ENCODE measurements at regions not wholly inside any gene's neighbourhood (a gene's known extent, or its start where the extent isn't known, plus 50 kb on each side); places are given as distances from the start of the nearest gene placed in this dataset.

DNA sequence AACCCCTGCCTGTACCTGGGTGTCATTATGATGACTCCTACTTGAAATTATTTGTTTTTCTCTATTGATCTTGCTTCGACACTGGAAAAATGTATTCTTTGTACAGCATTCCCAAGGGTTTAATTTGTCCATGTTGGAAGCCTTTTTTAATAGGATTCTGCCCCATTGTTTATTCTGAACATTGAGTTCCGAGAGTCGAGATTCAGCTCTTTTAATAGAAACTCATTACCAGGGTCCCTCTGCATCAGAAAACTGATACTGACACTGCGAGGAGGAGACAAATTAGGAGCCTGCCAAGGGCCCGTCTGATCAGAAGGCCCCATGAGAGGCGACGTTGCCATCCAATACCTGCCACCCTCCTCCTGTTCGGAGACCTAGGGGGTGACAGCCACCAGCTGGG, 260.5 kb upstream of the ZMIZ1 start:
- TF ChIP-seq, protein P1, sequence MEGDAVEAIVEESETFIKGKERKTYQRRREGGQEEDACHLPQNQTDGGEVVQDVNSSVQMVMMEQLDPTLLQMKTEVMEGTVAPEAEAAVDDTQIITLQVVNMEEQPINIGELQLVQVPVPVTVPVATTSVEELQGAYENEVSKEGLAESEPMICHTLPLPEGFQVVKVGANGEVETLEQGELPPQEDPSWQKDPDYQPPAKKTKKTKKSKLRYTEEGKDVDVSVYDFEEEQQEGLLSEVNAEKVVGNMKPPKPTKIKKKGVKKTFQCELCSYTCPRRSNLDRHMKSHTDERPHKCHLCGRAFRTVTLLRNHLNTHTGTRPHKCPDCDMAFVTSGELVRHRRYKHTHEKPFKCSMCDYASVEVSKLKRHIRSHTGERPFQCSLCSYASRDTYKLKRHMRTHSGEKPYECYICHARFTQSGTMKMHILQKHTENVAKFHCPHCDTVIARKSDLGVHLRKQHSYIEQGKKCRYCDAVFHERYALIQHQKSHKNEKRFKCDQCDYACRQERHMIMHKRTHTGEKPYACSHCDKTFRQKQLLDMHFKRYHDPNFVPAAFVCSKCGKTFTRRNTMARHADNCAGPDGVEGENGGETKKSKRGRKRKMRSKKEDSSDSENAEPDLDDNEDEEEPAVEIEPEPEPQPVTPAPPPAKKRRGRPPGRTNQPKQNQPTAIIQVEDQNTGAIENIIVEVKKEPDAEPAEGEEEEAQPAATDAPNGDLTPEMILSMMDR (IDR thresholded peaks at IDR 0.05): no peak
- TF ChIP-seq POLR2A (IDR thresholded peaks at IDR 0.05) (no peak), POLR2AphosphoS5 (IDR thresholded peaks at IDR 0.05) (no peak)
